Breast epithelium (tissue), 3 donors: ENCODE measurements at regions not wholly inside any gene's neighbourhood (a gene's known extent, or its start where the extent isn't known, plus 50 kb on each side); places are given as distances from the start of the nearest gene placed in this dataset.
"Not testable (repeated sequence)": the region's sequence is repeated elsewhere in the genome, so short reads cannot be mapped to it uniquely, and the experiment has no call there.

Source experiments
- CTCF ChIP-seq, 3 donors: fragments of 450-650 bp; IDR thresholded peaks; one replicate each; pipeline ENCODE4 v1.5.1; 2016 to 2017; ENCODE audit warnings: antibody characterized with exemption in 3 of 3, mild to moderate bottlenecking in 3 of 3, moderate library complexity in 3 of 3
- POLR2A ChIP-seq: fragments of 450-650 bp; IDR thresholded peaks from one replicate; pipeline ENCODE4 v1.6.1; 2016; ENCODE audit warnings: antibody characterized with exemption, mild to moderate bottlenecking, moderate library complexity

GRCh38 chr2:91575701-91576100 is 2884.2 kb downstream of the RPIA start:
- not testable (repeated sequence) for TF ChIP-seq CTCF (IDR thresholded peaks at IDR 0.05); POLR2A
